ENCODE measurements at regions not wholly inside any gene's neighbourhood (a gene's known extent, or its start where the extent isn't known, plus 50 kb on each side); places are given as distances from the start of the nearest gene placed in this dataset.

DNA sequence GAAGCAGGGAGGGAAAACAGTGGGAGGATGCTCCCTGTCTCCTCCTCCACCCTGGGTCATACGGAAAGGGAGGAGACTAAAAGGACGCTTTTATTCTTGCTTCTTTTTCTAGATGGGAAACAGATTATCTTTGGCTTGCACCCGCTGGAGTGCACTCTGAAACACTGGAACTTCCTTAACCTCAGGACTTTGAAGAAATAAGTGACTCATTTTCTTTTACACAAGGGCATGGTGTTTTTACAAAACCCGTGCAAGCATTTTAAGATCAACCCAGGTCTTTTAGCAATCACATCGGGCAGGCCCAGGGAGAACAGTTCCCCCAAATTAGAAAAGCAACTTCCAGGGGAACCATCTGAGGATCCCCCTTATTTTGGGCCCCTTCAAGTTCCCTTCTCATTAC, 80.9 kb upstream of the TSPAN11 start:
- DNase-seq, result no peak
- Mint-ChIP-seq H3K4me3 (no peak overlapping the region), H3K4me1 (ENCODE audit: low read depth) (no peaks in the 10 kb centered on the region), H3K27ac (no peak overlapping the region), H3K36me3 (no peaks in the 10 kb centered on the region), H3K9me3 (no peaks in the 10 kb centered on the region), H3K27me3 (no peaks in the 10 kb centered on the region)
- POLR2A ChIA-PET, result no interaction called here
- CTCF ChIA-PET, result interaction anchor here (0.6 to 7.4 kb wide), 4 partner anchors 14 to 393 kb away, joined by 3 to 69 read pairs (median 32); no protein-coding TSS in a partner anchor
- intact Hi-C loops (cut with micrococcal nuclease), result no loop called here

DNA sequence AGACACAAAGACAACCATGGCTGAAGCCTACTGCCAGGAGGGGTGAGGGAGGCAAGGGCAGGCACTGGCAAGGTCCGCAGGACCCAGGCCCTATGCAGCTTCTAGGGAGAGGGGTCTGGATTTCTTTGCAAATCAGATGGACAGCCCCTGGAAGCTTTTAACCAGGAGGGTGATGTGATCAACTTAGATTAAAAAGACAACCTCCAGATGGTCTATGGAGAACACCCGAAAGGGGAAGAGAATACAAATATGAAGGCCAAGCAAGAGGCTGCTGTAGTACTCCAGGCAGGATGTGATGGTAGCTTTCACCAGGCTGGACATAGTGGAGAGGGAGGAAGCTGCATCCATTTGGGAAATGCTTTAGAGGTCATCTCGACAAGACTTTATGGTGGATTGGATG, 83.3 kb upstream of the TSPAN11 start:
- Mint-ChIP-seq H3K4me3 (no peak overlapping the region), H3K9me3 (no peaks in the 10 kb centered on the region), H3K27me3 (no peaks in the 10 kb centered on the region), H3K27ac (no peak overlapping the region), H3K4me1 (ENCODE audit: low read depth) (no peaks in the 10 kb centered on the region), H3K36me3 (no peaks in the 10 kb centered on the region)
- ChIA-PET CTCF (interaction anchor here (1.1 to 1.7 kb wide), 2 partner anchors 14 to 1323 kb away, joined by 3 to 7 read pairs; no protein-coding TSS in a partner anchor), POLR2A (no interaction called here)
- intact Hi-C loops (cut with micrococcal nuclease), result loop anchor here (5.0 kb wide), 1 partner anchor 86 kb away; no protein-coding TSS in a partner anchor
- no peak for DNase-seq

DNA sequence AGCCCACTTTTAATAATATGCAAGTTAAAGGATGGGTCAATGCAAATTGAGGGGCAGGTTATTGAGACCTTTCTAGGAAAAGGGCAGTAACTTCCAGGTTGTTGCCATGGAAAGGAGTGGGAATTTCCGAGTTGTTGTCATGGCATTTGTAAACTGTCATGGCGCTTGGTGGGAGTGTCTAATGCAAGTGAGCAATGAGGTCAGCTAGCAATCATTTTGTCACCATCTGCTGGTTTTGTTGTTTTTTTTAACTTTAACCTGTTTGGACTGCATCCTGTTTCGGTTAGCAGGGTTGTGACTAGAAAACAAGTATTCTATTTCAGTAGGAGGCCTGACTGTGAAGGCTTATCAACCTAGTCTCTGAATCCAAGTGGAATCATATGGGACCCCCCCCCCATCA, 85.8 kb upstream of the TSPAN11 start:
- intact Hi-C loops (cut with micrococcal nuclease), result loop anchor here (5.0 kb wide), 1 partner anchor 83 kb away; no protein-coding TSS in a partner anchor
- Mint-ChIP-seq H3K9me3 (no peaks in the 10 kb centered on the region), H3K36me3 (no peaks in the 10 kb centered on the region), H3K27me3 (peaks cover 5% of the 10 kb centered on the region), H3K4me1 (ENCODE audit: low read depth) (no peaks in the 10 kb centered on the region), H3K27ac (no peak overlapping the region), H3K4me3 (no peak overlapping the region)
- ChIA-PET POLR2A (no interaction called here), CTCF (interaction anchor here (1.1 to 1.2 kb wide), 2 partner anchors 18 to 33 kb away, joined by 3 read pairs; no protein-coding TSS in a partner anchor)
- DNase-seq, result no peak

DNA sequence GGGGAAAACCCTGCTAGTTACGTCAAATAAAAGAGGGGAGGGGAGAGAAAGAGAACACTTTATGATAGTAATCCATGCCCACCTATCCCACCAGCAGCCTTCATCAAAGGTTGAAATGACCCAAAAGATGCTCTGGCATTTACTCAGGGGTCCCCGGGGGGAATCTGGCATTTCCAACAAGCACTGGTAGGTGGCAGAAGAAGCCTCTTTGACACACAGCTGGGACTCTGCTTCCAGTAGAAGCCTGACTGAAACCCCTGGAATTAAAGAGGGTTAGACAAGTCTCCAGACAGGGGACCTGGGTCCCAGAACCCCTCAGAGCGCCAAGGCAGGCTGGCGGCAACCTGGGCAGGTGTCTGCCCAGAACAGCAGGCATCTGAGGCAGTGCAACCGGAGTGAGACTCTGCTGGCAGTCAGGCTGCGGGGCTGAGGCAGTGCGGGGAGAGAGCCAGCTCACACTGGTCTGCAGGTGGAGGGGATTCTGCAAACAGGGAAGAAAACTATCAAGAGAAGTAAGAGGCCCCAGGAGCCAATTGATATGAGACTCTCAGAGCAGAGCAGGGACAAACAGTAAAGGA, 85.0 kb upstream of the CAPRIN2 start:
- no peak overlapping the region for H3K27ac Mint-ChIP-seq
- peaks cover 7% of the 10 kb centered on the region for H3K27me3 Mint-ChIP-seq
- H3K4me3 Mint-ChIP-seq, result no peak overlapping the region
- ChIA-PET POLR2A (no interaction called here), CTCF (no interaction called here)
- no peaks in the 10 kb centered on the region for H3K4me1 Mint-ChIP-seq (ENCODE audit: low read depth)
- no peak for DNase-seq
- intact Hi-C loops (cut with micrococcal nuclease), result loop anchor here (5.0 kb wide), 1 partner anchor 82 kb away; no protein-coding TSS in a partner anchor
- H3K36me3 Mint-ChIP-seq, result no peaks in the 10 kb centered on the region
- no peaks in the 10 kb centered on the region for H3K9me3 Mint-ChIP-seq

DNA sequence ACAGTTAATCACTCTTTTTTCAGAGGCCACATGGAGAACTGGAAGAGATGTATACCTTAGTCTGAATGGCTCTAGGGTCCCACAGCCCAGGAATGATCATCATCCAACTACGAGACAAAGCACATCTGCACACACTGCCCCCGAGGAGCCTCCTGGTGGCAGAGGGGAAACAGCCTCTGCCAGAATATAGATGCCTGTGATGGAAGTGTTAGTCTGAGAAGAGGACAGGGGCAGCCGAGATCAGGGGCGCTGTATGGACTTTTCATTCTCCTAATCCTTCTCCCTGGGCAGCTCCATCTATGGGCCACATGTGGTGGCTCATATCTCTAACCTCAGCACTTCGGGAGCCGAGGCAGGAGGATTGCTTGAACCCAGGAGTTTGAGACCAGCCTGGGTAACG, 82.8 kb upstream of the CAPRIN2 start:
- Mint-ChIP-seq H3K4me1 (ENCODE audit: low read depth) (no peaks in the 10 kb centered on the region), H3K36me3 (no peaks in the 10 kb centered on the region), H3K9me3 (no peaks in the 10 kb centered on the region), H3K27me3 (peaks cover 7% of the 10 kb centered on the region), H3K27ac (no peak overlapping the region), H3K4me3 (no peak overlapping the region)
- intact Hi-C loops (cut with micrococcal nuclease), result no loop called here
- ChIA-PET POLR2A (no interaction called here), CTCF (no interaction called here)
- DNase-seq, result no peak

DNA sequence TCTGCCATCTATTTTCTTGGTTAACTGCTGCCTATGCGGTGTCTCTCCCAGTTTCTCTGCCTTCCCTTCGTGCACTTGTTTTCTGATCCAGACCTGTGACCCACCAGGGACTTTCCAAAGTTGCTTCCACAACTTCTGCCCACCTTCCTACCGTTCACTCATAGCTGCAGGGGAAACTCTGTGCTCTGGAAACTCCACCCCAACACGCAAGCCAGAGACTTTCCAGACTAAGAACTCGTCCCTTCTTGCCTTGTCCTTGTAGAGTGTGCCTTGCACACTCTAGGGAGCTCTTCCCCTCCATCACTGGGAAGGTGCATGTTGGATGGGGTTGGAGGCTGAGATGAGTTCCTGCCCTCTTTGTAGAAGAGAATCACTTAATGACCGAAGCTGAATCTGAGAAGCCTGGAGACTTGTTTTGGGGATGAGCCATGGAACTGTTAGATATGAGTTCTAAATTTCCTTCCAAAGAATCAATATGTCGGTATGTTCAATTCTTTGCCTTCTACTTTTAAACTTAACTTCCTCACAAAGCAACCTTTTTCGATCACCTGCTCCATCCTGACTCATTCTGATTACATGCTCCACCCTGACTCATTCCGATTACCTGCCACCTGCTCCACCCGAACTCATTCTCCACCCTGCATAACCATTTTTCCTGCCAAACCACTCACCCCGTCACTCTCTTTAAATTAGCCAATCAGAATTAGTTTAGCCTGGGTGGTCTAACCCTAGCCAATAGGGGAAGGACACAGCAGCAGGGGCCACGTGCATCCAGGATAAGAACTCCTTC, 82.1 kb upstream of the CAPRIN2 start:
- CTCF ChIA-PET, result no interaction called here
- intact Hi-C loops (cut with micrococcal nuclease), result no loop called here

DNA sequence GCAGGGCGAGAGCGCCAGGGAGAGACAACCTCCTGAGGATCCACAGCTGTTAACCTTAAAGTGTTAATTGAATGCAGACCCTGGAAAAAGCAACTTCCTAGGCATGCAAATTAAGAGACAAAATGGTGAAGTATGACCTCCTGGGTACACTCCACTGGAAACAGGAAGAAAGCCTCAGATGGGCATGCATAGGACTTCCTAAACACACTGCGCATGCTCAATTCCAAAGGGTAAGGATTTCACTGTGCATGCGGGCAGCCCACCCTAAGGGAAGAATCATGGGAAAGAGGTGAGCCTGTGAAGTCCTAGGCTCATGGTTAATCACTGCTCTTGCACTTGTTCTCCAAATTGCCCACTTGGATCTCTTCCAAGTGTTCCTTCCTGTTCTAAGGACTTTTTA, 80.5 kb upstream of the CAPRIN2 start:
- H3K9me3 Mint-ChIP-seq, result peaks cover 5% of the 10 kb centered on the region
- intact Hi-C loops (cut with micrococcal nuclease), result no loop called here
- H3K36me3 Mint-ChIP-seq, result no peaks in the 10 kb centered on the region
- no peak overlapping the region for H3K27ac Mint-ChIP-seq
- no peak overlapping the region for H3K4me3 Mint-ChIP-seq
- DNase-seq, result no peak
- no peaks in the 10 kb centered on the region for H3K4me1 Mint-ChIP-seq (ENCODE audit: low read depth)
- ChIA-PET CTCF (no interaction called here), POLR2A (no interaction called here)
- peaks cover 11% of the 10 kb centered on the region for H3K27me3 Mint-ChIP-seq

More for the DNA sequence above, 82.1 kb upstream of the CAPRIN2 start:
- H3K4me1 Mint-ChIP-seq (ENCODE audit: low read depth), result no peaks in the 10 kb centered on the region
- no peak for DNase-seq
- peaks cover 3% of the 10 kb centered on the region for H3K9me3 Mint-ChIP-seq
- POLR2A ChIA-PET, result no interaction called here
- H3K27me3 Mint-ChIP-seq, result peaks cover 8% of the 10 kb centered on the region
- H3K27ac Mint-ChIP-seq, result no peak overlapping the region
- no peak overlapping the region for H3K4me3 Mint-ChIP-seq
- H3K36me3 Mint-ChIP-seq, result no peaks in the 10 kb centered on the region

DNA sequence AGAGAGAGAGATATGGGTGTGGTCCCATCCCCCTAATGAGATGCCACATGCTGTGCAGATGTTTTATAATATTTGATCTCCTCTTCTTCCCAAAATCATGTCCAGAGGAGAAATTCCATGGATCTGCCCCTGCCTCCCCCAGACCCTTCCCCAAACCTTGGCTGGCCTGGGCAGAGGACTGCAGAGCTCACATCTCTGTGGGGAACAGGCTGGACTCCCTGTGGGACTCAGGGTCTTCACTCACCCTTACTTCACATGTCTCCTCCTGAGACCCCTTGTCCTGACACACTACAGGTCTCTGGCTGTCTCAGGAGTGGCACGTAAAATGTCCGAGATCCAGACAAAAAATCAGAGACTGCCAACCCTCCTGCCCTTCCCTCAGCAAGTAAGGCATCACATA, 76.0 kb upstream of the CAPRIN2 start:
- H3K36me3 Mint-ChIP-seq, result no peaks in the 10 kb centered on the region
- H3K27ac Mint-ChIP-seq, result no peak overlapping the region
- no peak for DNase-seq
- ChIA-PET CTCF (interaction anchor here (1.0 to 2.6 kb wide), 2 partner anchors 13 to 15 kb away, joined by 3 to 7 read pairs; no protein-coding TSS in a partner anchor), POLR2A (no interaction called here)
- H3K9me3 Mint-ChIP-seq, result peaks cover 5% of the 10 kb centered on the region
- H3K4me3 Mint-ChIP-seq, result no peak overlapping the region
- H3K27me3 Mint-ChIP-seq, result peaks cover 17% of the 10 kb centered on the region
- intact Hi-C loops (cut with micrococcal nuclease), result no loop called here
- no peaks in the 10 kb centered on the region for H3K4me1 Mint-ChIP-seq (ENCODE audit: low read depth)

DNA sequence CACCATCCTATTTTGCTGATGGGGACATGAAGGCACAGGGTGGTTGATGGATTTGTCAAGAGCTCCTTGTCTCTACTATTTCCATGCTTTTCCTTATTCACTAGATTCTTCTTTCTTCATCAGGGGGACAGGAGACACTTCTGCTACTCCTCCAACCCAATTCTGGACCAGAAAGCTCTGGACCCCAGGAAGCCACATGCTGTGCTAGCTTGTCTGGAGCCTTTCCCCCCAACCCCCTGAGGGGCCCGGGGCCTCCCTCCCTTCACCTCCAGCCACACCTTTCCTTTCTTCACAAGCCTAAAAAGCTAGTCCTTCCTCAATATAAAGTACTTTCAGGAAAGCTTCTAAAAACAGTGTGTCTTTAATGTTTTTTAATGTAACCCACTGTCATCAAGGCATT, 75.1 kb upstream of the CAPRIN2 start:
- peaks cover 16% of the 10 kb centered on the region for H3K27me3 Mint-ChIP-seq
- no peaks in the 10 kb centered on the region for H3K4me1 Mint-ChIP-seq (ENCODE audit: low read depth)
- no peak overlapping the region for H3K4me3 Mint-ChIP-seq
- POLR2A ChIA-PET, result no interaction called here
- H3K36me3 Mint-ChIP-seq, result no peaks in the 10 kb centered on the region
- CTCF ChIA-PET, result interaction anchor here (1.0 to 2.6 kb wide), 2 partner anchors 14 to 16 kb away, joined by 3 to 7 read pairs; no protein-coding TSS in a partner anchor
- H3K9me3 Mint-ChIP-seq, result peaks cover 5% of the 10 kb centered on the region
- no peak for DNase-seq
- H3K27ac Mint-ChIP-seq, result no peak overlapping the region
- intact Hi-C loops (cut with micrococcal nuclease), result no loop called here

DNA sequence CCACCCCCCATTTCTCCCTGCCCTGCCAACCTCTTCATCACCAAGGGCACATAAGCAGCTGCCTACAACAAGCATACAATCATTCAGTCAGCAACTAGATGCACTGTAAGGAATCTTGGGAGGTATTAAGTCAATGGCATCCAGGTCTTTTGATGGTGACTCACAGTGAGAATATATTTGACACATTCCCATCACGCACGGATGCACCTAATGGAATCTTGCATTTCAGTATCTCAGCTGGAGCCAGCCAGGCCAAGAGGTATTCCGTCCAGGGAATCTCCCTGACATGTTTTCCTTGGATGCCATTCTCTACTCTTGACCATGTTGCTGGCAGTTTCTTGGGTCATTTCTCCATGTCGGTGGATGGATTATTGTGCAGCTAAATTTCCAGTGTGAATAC, 73.9 kb upstream of the CAPRIN2 start:
- Mint-ChIP-seq H3K36me3 (no peaks in the 10 kb centered on the region), H3K27me3 (peaks cover 20% of the 10 kb centered on the region), H3K27ac (no peak overlapping the region), H3K4me3 (no peak overlapping the region), H3K4me1 (ENCODE audit: low read depth) (no peaks in the 10 kb centered on the region), H3K9me3 (peaks cover 5% of the 10 kb centered on the region)
- intact Hi-C loops (cut with micrococcal nuclease), result no loop called here
- ChIA-PET POLR2A (no interaction called here), CTCF (interaction anchor here (2.6 kb wide), 1 partner anchor 15 kb away, joined by 7 read pairs; no protein-coding TSS in a partner anchor)
- no peak for DNase-seq

DNA sequence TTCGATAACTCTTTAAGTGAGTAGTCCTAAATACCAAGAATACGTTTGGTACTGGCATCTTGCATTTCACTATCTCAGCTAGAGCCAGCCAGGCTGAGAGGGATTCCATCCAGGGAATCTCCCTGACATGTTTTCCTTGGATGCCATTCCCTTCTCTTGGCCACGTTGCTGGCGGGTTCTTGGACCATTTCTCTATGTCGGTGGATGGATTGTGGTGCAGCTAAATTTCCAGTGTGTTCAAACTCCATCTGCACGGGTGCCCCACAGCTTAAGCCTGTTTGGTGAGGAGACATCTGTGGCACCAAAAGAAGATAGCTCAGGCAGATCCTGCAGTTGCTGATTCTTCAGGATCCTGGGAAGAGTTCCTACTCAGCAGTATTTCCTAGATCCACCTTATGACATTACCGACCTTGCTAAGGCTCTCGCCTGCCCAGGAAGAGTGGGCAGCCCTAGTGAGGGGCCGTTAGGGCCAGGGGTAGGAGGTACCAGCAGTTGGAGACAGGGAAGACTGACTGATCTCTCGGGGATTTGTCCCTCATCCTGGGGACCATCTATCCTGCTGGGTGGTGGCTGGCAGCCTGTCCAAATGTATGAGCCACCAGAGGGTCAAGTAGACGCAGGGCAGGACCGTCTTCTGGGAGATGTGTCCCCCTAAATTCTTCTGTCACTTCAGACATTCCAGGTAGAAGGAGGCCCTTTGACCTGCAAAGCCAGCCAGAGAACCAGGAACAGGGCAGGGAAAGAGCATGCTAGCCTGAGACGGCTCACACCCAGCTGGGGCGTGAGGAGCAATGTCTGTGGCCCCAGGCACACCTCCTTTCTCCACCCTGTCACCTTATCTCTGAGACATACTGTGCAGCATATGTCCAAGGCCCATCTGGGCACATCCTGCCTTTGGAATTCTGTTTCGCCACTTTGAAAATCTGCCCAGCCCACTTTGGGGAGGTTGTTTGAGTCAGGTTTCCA, 72.6 kb upstream of the CAPRIN2 start:
- Mint-ChIP-seq H3K9me3 (peaks cover 5% of the 10 kb centered on the region), H3K27ac (no peak overlapping the region), H3K4me3 (no peak overlapping the region), H3K27me3 (peaks cover 20% of the 10 kb centered on the region), H3K4me1 (ENCODE audit: low read depth) (peaks cover 9% of the 10 kb centered on the region), H3K36me3 (no peaks in the 10 kb centered on the region)
- intact Hi-C loops (cut with micrococcal nuclease), result no loop called here
- ChIA-PET CTCF (no interaction called here), POLR2A (no interaction called here)
- DNase-seq, result no peak

DNA sequence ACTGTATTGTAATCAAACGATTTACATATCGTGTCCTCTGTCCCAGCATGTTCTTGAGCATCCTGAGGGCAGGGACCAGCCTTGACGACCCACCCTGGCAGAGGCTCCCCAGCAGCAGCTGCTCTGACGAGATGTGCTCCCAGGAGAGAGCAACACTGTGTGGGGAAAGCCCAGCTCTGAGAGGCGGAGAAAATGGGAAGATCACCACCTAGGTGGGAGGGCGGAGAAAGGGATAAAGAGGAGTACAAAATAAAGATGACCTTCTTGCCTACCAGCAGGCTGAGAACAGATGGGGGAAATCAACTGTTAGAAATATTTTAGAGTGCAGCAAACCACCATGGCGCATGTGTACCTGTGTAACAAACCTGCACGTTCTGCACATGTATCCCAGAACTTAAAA, 71.5 kb upstream of the CAPRIN2 start:
- Mint-ChIP-seq H3K27me3 (peaks cover 23% of the 10 kb centered on the region), H3K4me3 (no peak overlapping the region), H3K27ac (no peak overlapping the region), H3K36me3 (no peaks in the 10 kb centered on the region), H3K9me3 (no peaks in the 10 kb centered on the region), H3K4me1 (ENCODE audit: low read depth) (peaks cover 15% of the 10 kb centered on the region)
- DNase-seq, result no peak
- POLR2A ChIA-PET, result no interaction called here
- intact Hi-C loops (cut with micrococcal nuclease), result no loop called here
- CTCF ChIA-PET, result interaction anchor here (0.6 to 1.2 kb wide), 4 partner anchors 18 to 413 kb away, joined by 3 read pairs; no protein-coding TSS in a partner anchor
